D721Med (cell line): ENCODE measurements at regions not wholly inside any gene's neighbourhood (a gene's known extent, or its start where the extent isn't known, plus 50 kb on each side); places are given as distances from the start of the nearest gene placed in this dataset.

Source experiments
- DNase-seq: peaks from one replicate; pipeline ENCODE4 v3.0.0; 2011; ENCODE audit warnings: low spot score; ENCODE audit not compliant: insufficient read length
- FAIRE-seq: peaks from 2 replicates; lab custom pipeline; 2011; peaks lifted over from hg19 to GRCh38; lab: Jason Lieb, UNC
- CTCF ChIP-seq: IDR thresholded peaks from 2 replicates; pipeline ENCODE4 v1.5.1; 2012; ENCODE audit warnings: mild to moderate bottlenecking, control low read depth; ENCODE audit not compliant: insufficient read depth; ENCODE audit errors: missing control alignments

- FAIRE-seq (no peak), DNase-seq (no peak)
- TF ChIP-seq CTCF: no peak
Observed at GRCh38 chr14:55893705-55894104, 224.5 kb upstream of the PELI2 start.

- TF ChIP-seq CTCF: no peak
- DNase-seq (no peak), FAIRE-seq (no peak)
Observed at GRCh38 chr14:55897031-55897430, 221.2 kb upstream of the PELI2 start.

GRCh38 chr14:55898938-55899337 is 219.3 kb upstream of the PELI2 start:
- TF ChIP-seq CTCF: no peak
- DNase-seq (no peak), FAIRE-seq (no peak)

GRCh38 chr14:55899531-55899930 is 218.7 kb upstream of the PELI2 start:
- TF ChIP-seq CTCF: no peak
- DNase-seq (no peak), FAIRE-seq (no peak)

GRCh38 chr14:55900749-55901148 is 217.5 kb upstream of the PELI2 start:
- TF ChIP-seq CTCF: no peak
- FAIRE-seq: no peak
- no peak for DNase-seq

GRCh38 chr14:55901291-55901690 is 216.9 kb upstream of the PELI2 start:
- DNase-seq (no peak), FAIRE-seq (no peak)
- TF ChIP-seq CTCF: no peak

GRCh38 chr14:55902241-55902640 is 216.0 kb upstream of the PELI2 start:
- TF ChIP-seq CTCF: no peak
- FAIRE-seq: no peak
- no peak for DNase-seq
